Left lung (tissue), 4 donors: ENCODE measurements at regions not wholly inside any gene's neighbourhood (a gene's known extent, or its start where the extent isn't known, plus 50 kb on each side); places are given as distances from the start of the nearest gene placed in this dataset.
A peak's percentile ranks its signal among the peaks of the same experiment; 100 is the strongest.

Experiments used
- ATAC-seq: fragments of 200-7000 bp; cut with Tn5 transposase; one replicate; pipeline ENCODE4 v1.9.1; 2020; ENCODE audit warnings: moderate library complexity
- DNase-seq, 4 donors: peaks; one replicate each; pipeline ENCODE4 v3.0.0-alpha.2; 2013 to 2020
- H3K27ac ChIP-seq, 2 donors: fragments of 200-600 bp; sonication (generic) in 1 of 2; one replicate each; pipeline versions ENCODE4 v1.5.0 to v1.8.0; 2020 to 2021
- H3K27me3 ChIP-seq, 2 donors: fragments of 200-600 bp; sonication (generic) in 1 of 2; one replicate each; pipeline versions ENCODE4 v1.5.0 to v1.8.0; 2020 to 2021
- H3K36me3 ChIP-seq, 2 donors: fragments of 200-600 bp; sonication (generic) in 1 of 2; one replicate each; pipeline versions ENCODE4 v1.5.0 to v1.8.0; 2020 to 2021
- H3K4me1 ChIP-seq, 2 donors: fragments of 200-600 bp; one replicate each; pipeline ENCODE4 v1.8.0; 2021
- H3K4me3 ChIP-seq, 2 donors: fragments of 200-600 bp; sonication (generic) in 1 of 2; one replicate each; pipeline versions ENCODE4 v1.5.0 to v1.8.0; 2020 to 2021; ENCODE audit warnings: mild to moderate bottlenecking in 1 of 2
- H3K9me3 ChIP-seq, 2 donors: fragments of 200-600 bp; sonication (generic) in 1 of 2; one replicate each; pipeline versions ENCODE4 v1.5.0 to v1.8.0; 2020 to 2021
- CTCF ChIP-seq, 2 donors: fragments of 200-600 bp; sonication (generic) in 1 of 2; IDR thresholded peaks; one replicate each; pipeline versions ENCODE4 v1.5.0 to v1.8.0; 2021; ENCODE audit warnings: antibody characterized with exemption in 2 of 2
- intact Hi-C, 2 donors: fragments of 100-400 bp; cut with DNase I; formaldehyde crosslinking; loops; one replicate each; pipeline versions ENCODE4 v1.11.2 to v1.14.2; 2022
- donor health status: DM: no; HTN: yes; CAD: no.
- donor health status: DM: no; HTN: no; CAD: no.

GRCh38 chr1:5296557-5297179 is 642.3 kb downstream of the AJAP1 start:
- Histone ChIP-seq H3K9me3 (no peaks in the 10 kb centered on the region), H3K27me3 (peaks cover 0 to 14% of the 10 kb centered on the region in 2 donors), H3K27ac (no peak overlapping the region), H3K36me3 (no peaks in the 10 kb centered on the region), H3K4me3 (no peak overlapping the region), H3K4me1 (no peaks in the 10 kb centered on the region)
- ATAC-seq: no peak
- no peak for DNase-seq
- intact Hi-C loops: no loop called here
- no peak for TF ChIP-seq CTCF (IDR thresholded peaks at IDR 0.05)

DNA sequence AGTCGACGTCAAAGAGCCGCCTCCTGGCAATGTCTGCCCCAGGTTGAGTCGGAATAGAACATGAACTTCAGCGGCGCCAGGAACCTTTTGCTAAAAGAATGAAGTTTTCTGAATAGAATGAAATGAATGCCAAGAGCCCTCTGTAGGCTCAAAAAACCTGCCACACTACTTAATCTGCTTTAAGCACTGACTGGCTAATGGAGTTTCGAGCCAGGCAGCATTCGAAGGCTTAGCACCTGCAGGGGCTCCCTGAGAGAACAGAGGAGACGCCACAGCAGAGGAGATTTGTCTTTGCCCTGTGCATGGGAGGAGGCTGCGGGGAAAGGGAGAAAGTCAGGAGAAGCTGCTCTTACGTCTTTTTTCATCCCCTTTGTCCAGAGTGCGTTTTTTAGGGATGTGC is 641.7 kb downstream of the AJAP1 start:
- no peak for TF ChIP-seq CTCF (IDR thresholded peaks at IDR 0.05)
- Histone ChIP-seq H3K27ac (no peak overlapping the region), H3K27me3 (peaks cover 0 to 14% of the 10 kb centered on the region in 2 donors), H3K9me3 (no peaks in the 10 kb centered on the region), H3K4me3 (no peak overlapping the region), H3K4me1 (no peaks in the 10 kb centered on the region), H3K36me3 (no peaks in the 10 kb centered on the region)
- DNase-seq (peak in 1 of 4 donors; percentile 8), ATAC-seq (no peak)
- intact Hi-C loops: no loop called here

DNA sequence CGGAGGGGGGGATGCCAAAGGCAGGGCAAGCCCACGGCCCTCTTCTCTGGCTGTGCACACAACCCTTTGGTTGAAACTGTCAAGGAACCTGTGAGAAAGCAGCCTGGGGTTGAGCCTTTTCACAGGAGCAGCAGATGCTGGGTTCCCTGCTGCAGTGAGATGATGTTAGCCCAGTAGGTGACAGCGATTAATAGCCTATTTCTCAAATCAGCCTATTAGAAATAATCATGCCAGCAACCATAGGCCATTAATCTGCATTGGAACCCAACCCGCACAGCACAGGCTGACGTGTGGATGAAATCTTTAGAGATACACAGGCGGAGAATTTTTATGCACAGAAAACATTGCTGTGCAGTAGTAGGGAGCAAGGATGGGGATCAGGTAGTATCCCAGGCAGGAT is 637.5 kb downstream of the AJAP1 start:
- no peak overlapping the region for H3K4me3 ChIP-seq
- H3K9me3 ChIP-seq: no peaks in the 10 kb centered on the region
- no peak for TF ChIP-seq CTCF (IDR thresholded peaks at IDR 0.05)
- ATAC-seq (no peak), DNase-seq (no peak)
- H3K36me3 ChIP-seq: no peaks in the 10 kb centered on the region
- H3K27ac ChIP-seq: no peak overlapping the region
- no peaks in the 10 kb centered on the region for H3K4me1 ChIP-seq
- intact Hi-C loops: no loop called here
- H3K27me3 ChIP-seq: peaks cover 0 to 8% of the 10 kb centered on the region in 2 donors

DNA sequence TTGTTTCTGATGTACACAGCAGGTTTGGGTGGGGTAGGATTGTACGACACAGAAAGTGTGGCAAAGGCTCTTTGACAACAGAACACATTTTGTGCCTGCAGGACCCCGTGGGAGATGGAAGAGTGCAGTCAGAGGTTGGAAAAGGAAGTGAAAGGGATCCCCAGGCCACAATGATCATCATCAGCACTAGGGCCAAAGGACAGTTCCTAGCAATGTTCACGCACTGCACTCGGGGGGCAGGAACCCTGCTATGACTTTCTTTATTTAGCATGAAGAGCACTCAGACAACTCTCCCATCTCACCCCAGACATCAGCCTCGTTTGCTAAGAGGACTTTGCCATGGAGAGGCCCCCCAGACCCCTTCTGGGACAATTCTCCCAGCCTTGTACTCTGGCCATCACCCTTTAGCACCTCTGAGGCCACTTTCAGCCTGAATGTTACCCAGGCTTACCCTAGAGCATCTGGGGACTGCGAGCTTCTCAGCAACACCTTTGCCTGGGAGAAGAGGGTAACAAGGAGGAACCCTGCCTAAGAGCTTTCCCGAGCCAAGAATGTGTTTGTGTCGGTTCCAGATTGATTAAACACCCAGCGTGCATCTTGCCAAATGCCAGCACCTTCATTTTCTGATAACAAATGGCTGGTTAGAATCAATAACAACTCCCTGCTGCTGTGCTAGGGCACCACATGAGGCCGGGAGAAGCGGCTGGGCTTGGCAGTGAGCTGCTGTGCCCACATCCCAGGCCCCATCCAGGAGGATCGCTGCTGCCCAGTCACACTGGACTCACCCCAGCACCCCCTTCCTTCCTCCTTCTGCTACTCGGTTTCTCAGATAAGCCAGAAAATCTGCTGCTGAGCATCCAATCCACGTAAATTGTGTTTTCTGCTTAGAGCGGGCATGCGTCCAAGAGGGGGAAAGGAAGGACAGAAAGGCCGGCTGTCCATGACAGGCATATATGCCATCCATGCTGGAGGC is 633.1 kb downstream of the AJAP1 start:
- DNase-seq (no peak), ATAC-seq (no peak)
- Histone ChIP-seq H3K36me3 (no peaks in the 10 kb centered on the region), H3K27ac (no peak overlapping the region), H3K4me1 (no peaks in the 10 kb centered on the region), H3K27me3 (peaks cover 0 to 7% of the 10 kb centered on the region in 2 donors), H3K9me3 (no peaks in the 10 kb centered on the region), H3K4me3 (no peak overlapping the region)
- intact Hi-C loops: no loop called here
- no peak for TF ChIP-seq CTCF (IDR thresholded peaks at IDR 0.05)

- peak in 1 of 2 donors; percentile 17 for TF ChIP-seq CTCF (IDR thresholded peaks at IDR 0.05)
- Histone ChIP-seq H3K27ac (no peak overlapping the region), H3K27me3 (peaks cover 0 to 7% of the 10 kb centered on the region in 2 donors), H3K4me3 (no peak overlapping the region), H3K9me3 (no peaks in the 10 kb centered on the region), H3K36me3 (no peaks in the 10 kb centered on the region), H3K4me1 (no peaks in the 10 kb centered on the region)
- intact Hi-C loops: no loop called here
- no peak for DNase-seq
- no peak for ATAC-seq
These were observed 631.8 kb downstream of the AJAP1 start for GRCh38 chr1:5286244-5286643.
